ENCODE measurements at regions not wholly inside any gene's neighbourhood (a gene's known extent, or its start where the extent isn't known, plus 50 kb on each side); places are given as distances from the start of the nearest gene placed in this dataset.

DNA sequence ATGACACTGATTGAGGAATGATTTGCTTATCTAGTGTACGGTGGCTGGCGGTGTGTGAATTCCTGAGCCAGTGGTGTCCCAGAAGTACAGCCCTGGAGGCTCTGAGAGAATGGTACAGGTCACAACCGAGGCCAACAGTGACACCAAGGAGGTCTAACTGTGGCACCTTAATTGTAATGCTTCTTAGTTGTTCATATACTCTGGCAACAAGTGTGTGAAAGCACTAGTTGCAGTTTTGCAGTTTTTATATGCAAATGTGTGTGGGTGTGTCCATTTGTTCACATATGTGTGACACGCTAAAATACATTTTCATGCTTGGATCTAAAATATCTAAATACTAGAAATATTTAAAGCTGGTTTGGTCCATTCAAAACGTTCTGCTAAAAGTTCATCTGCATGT is 185.3 kb upstream of the FMN2 start:
- H3K9ac ChIP-seq = no peak overlapping the region

DNA sequence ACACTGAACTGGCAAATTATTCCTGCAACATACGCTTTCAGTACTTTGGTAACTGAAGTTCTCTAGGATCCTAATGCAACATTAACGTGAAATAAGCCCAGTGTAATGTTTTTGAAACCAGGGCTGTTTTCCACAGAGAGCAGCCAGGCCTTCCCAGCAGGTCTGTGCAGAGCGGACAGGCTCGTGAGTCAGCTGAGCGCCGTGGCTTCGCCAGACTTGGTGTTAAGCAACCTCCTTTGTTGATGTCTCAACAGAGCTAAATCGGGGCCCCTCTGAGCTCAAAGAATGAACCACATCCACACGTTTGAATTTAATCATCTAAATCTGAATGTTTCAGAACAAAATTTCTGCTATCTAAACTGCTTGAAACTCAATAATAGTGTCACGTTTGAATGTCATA is 181.8 kb upstream of the FMN2 start:
- Histone ChIP-seq H3K9me3 (ENCODE audit: low read depth) (no peaks in the 10 kb centered on the region), H3F3A (ENCODE audit: low read depth) (no peaks in the 10 kb centered on the region), H3K27me3 (no peaks in the 10 kb centered on the region), H3K27ac (no peak overlapping the region), H2AFZ (replicated peaks) (no peak overlapping the region), H3K79me2 (ENCODE audit: low read depth) (no peaks in the 10 kb centered on the region), H3K4me1 (peaks cover 20% of the 10 kb centered on the region), H4K20me1 (ENCODE audit: low read depth) (no peaks in the 10 kb centered on the region), H3K4me3 (no peak overlapping the region), H3K4me2 (no peak overlapping the region), H3K9ac (no peak overlapping the region), H3K36me3 (no peaks in the 10 kb centered on the region)
- H3K4me3 Mint-ChIP-seq = no peak overlapping the region
- H3K4me1 Mint-ChIP-seq = peaks cover 12% of the 10 kb centered on the region
- DNase-seq (ENCODE audit: low spot score) = peak; percentile 46
- no peak for TF ChIP-seq EZH2 (IDR thresholded peaks at IDR 0.05)
- TF ChIP-seq, protein P1, sequence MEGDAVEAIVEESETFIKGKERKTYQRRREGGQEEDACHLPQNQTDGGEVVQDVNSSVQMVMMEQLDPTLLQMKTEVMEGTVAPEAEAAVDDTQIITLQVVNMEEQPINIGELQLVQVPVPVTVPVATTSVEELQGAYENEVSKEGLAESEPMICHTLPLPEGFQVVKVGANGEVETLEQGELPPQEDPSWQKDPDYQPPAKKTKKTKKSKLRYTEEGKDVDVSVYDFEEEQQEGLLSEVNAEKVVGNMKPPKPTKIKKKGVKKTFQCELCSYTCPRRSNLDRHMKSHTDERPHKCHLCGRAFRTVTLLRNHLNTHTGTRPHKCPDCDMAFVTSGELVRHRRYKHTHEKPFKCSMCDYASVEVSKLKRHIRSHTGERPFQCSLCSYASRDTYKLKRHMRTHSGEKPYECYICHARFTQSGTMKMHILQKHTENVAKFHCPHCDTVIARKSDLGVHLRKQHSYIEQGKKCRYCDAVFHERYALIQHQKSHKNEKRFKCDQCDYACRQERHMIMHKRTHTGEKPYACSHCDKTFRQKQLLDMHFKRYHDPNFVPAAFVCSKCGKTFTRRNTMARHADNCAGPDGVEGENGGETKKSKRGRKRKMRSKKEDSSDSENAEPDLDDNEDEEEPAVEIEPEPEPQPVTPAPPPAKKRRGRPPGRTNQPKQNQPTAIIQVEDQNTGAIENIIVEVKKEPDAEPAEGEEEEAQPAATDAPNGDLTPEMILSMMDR (IDR thresholded peaks at IDR 0.05) = no peak
- no peak for TF ChIP-seq EZH2phosphoT487 (IDR thresholded peaks at IDR 0.05)
- H3K27ac Mint-ChIP-seq = no peak overlapping the region
- no peaks in the 10 kb centered on the region for H3K36me3 Mint-ChIP-seq
- H3K27me3 Mint-ChIP-seq (ENCODE audit: insufficient read depth, low read depth) = peaks cover 2% of the 10 kb centered on the region
- peaks cover 3% of the 10 kb centered on the region for H3K9me3 Mint-ChIP-seq

More for the DNA sequence above, 185.3 kb upstream of the FMN2 start:
- Mint-ChIP-seq H3K27ac (no peak overlapping the region), H3K4me3 (no peak overlapping the region), H3K27me3 (ENCODE audit: insufficient read depth, low read depth) (peaks cover 2% of the 10 kb centered on the region), H3K9me3 (peaks cover 3% of the 10 kb centered on the region), H3K4me1 (peaks cover 12% of the 10 kb centered on the region), H3K36me3 (no peaks in the 10 kb centered on the region)
- Histone ChIP-seq H3K9me3 (ENCODE audit: low read depth) (no peaks in the 10 kb centered on the region), H2AFZ (replicated peaks) (no peak overlapping the region), H3K4me2 (no peak overlapping the region), H3K27me3 (no peaks in the 10 kb centered on the region), H3F3A (ENCODE audit: low read depth) (no peaks in the 10 kb centered on the region), H3K4me3 (no peak overlapping the region), H4K20me1 (ENCODE audit: low read depth) (no peaks in the 10 kb centered on the region), H3K36me3 (no peaks in the 10 kb centered on the region), H3K27ac (no peak overlapping the region), H3K4me1 (peaks cover 15% of the 10 kb centered on the region), H3K79me2 (ENCODE audit: low read depth) (no peaks in the 10 kb centered on the region)
- DNase-seq (ENCODE audit: low spot score) = no peak
- TF ChIP-seq EZH2 (IDR thresholded peaks at IDR 0.05) = no peak

DNA sequence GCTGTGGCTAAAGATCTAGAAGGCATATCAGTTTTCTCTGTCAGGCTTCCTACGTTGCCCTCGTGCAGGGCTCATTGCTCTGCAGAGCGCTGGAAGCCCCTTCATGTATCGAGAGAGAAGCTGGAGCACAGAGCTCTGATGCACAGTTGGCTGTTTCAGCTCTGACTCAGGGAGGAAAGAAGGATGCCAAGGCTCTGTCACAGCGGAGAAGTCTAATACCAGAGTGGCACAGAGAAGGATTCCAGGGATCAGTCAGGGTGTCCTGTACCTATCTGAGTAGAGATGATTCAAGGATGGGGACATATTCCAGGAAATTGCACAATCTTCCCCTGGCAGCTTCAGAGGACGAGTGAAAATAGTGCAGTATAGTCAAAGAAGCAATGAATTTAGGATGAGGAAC is 179.2 kb upstream of the FMN2 start:
- H3K27me3 Mint-ChIP-seq (ENCODE audit: insufficient read depth, low read depth) = no peaks in the 10 kb centered on the region
- DNase-seq (ENCODE audit: low spot score) = no peak

DNA sequence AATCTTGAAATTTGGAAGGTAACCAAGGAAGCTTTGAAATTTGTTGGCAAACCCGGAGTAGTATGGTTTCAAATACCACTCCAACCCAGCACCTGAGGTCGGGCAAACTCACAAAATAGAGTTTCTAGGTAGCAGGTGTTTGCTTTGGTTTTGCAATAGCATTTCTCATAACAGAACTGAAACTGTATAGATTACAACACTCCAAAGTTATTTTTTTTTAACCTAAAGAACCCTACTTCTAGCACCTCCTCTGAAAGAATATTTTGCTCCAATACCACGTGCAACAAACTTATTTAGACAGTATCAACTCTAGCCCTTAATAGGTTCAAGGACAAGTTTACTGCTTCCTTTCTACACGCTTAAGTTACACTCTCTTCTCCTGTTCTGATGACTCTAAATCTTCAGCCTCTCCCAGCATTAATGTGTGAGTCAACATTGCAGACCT is 178.5 kb upstream of the FMN2 start:
- no peak for DNase-seq (ENCODE audit: low spot score)
- Mint-ChIP-seq H3K9me3 (no peaks in the 10 kb centered on the region), H3K27me3 (ENCODE audit: insufficient read depth, low read depth) (no peaks in the 10 kb centered on the region), H3K4me1 (peaks cover 12% of the 10 kb centered on the region), H3K36me3 (no peaks in the 10 kb centered on the region), H3K4me3 (no peak overlapping the region), H3K27ac (no peak overlapping the region)
- no peak overlapping the region for H3K4me2 ChIP-seq
- H3K4me3 ChIP-seq = no peak overlapping the region
- H3K36me3 ChIP-seq = no peaks in the 10 kb centered on the region
- no peaks in the 10 kb centered on the region for H4K20me1 ChIP-seq (ENCODE audit: low read depth)
- no peaks in the 10 kb centered on the region for H3K9me3 ChIP-seq (ENCODE audit: low read depth)
- peaks cover 20% of the 10 kb centered on the region for H3K4me1 ChIP-seq
- H3K27ac ChIP-seq = no peak overlapping the region
- H3K27me3 ChIP-seq = no peaks in the 10 kb centered on the region
- no peaks in the 10 kb centered on the region for H3K79me2 ChIP-seq (ENCODE audit: low read depth)
- H2AFZ ChIP-seq (replicated peaks) = no peak overlapping the region
- TF ChIP-seq, protein P1 (IDR thresholded peaks at IDR 0.05) = no peak
- no peak for TF ChIP-seq EZH2 (IDR thresholded peaks at IDR 0.05)
- no peak for TF ChIP-seq EZH2phosphoT487 (IDR thresholded peaks at IDR 0.05)
- no peaks in the 10 kb centered on the region for H3F3A ChIP-seq (ENCODE audit: low read depth)
- H3K9ac ChIP-seq = no peak overlapping the region

More for the DNA sequence above, 179.2 kb upstream of the FMN2 start:
- no peaks in the 10 kb centered on the region for H3K9me3 ChIP-seq (ENCODE audit: low read depth)
- H3K4me3 ChIP-seq = no peak overlapping the region
- H3K9ac ChIP-seq = no peak overlapping the region
- H3K27ac ChIP-seq = no peak overlapping the region
- TF ChIP-seq EZH2 (IDR thresholded peaks at IDR 0.05) = no peak
- TF ChIP-seq, protein P1 (IDR thresholded peaks at IDR 0.05) = no peak
- H4K20me1 ChIP-seq (ENCODE audit: low read depth) = no peaks in the 10 kb centered on the region
- H3K4me3 Mint-ChIP-seq = no peak overlapping the region
- no peak overlapping the region for H3K4me2 ChIP-seq
- peaks cover 3% of the 10 kb centered on the region for H3K9me3 Mint-ChIP-seq
- H3F3A ChIP-seq (ENCODE audit: low read depth) = no peaks in the 10 kb centered on the region
- peaks cover 20% of the 10 kb centered on the region for H3K4me1 ChIP-seq
- no peak overlapping the region for H2AFZ ChIP-seq (replicated peaks)
- H3K79me2 ChIP-seq (ENCODE audit: low read depth) = no peaks in the 10 kb centered on the region
- no peaks in the 10 kb centered on the region for H3K36me3 Mint-ChIP-seq
- peaks cover 12% of the 10 kb centered on the region for H3K4me1 Mint-ChIP-seq
- H3K27me3 ChIP-seq = no peaks in the 10 kb centered on the region
- H3K36me3 ChIP-seq = no peaks in the 10 kb centered on the region
- no peak overlapping the region for H3K27ac Mint-ChIP-seq
